DOHH2 (cell line): ENCODE measurements at regions not wholly inside any gene's neighbourhood (a gene's known extent, or its start where the extent isn't known, plus 50 kb on each side); places are given as distances from the start of the nearest gene placed in this dataset.
A peak's percentile ranks its signal among the peaks of the same experiment; 100 is the strongest.
"Not testable (repeated sequence)": the region's sequence is repeated elsewhere in the genome, so short reads cannot be mapped to it uniquely, and the experiment has no call there.

ENCODE experiments used
- H3F3A ChIP-seq: fragments of 200-600 bp; sonication (generic), shearing (Covaris generic); 2 replicates; pipeline ENCODE4 v1.6.0; 2016; ENCODE audit warnings: antibody characterized with exemption, mild to moderate bottlenecking; ENCODE audit not compliant: control insufficient read depth, insufficient read depth
- H3K27ac ChIP-seq: fragments of 200-600 bp; sonication (generic); 2 replicates; pipeline ENCODE4 v1.5.1; 2014; ENCODE audit warnings: low read depth, mild to moderate bottlenecking, low read length, moderate library complexity
- H3K27me3 ChIP-seq: fragments of 200-600 bp; sonication (generic); 2 replicates; pipeline ENCODE4 v1.6.1; 2014; ENCODE audit warnings: mild to moderate bottlenecking, low read length, mixed read lengths; ENCODE audit not compliant: control insufficient read depth
- H3K36me3 ChIP-seq: fragments of 200-600 bp; sonication (generic); 2 replicates; pipeline ENCODE4 v1.6.1; 2014; ENCODE audit warnings: mild to moderate bottlenecking, low read length, moderate library complexity, mixed read lengths; ENCODE audit not compliant: control insufficient read depth
- H3K4me1 ChIP-seq: fragments of 200-600 bp; sonication (generic); 2 replicates; pipeline ENCODE4 v1.6.1; 2014; ENCODE audit warnings: mild to moderate bottlenecking, low read length, mixed read lengths; ENCODE audit not compliant: control insufficient read depth
- H3K4me2 ChIP-seq: fragments of 200-600 bp; sonication (generic); 2 replicates; pipeline ENCODE4 v1.6.0; 2014; ENCODE audit warnings: mild to moderate bottlenecking, low read length, moderate library complexity
- H3K4me3 ChIP-seq: fragments of 200-600 bp; sonication (generic); 2 replicates; pipeline ENCODE4 v1.5.1; 2014; ENCODE audit warnings: mild to moderate bottlenecking, low read length, mixed read lengths
- H3K79me2 ChIP-seq: fragments of 200-600 bp; sonication (generic); 2 replicates; pipeline ENCODE4 v1.6.1; 2014; ENCODE audit warnings: mild to moderate bottlenecking, low read length, mixed read lengths; ENCODE audit not compliant: control insufficient read depth
- H3K9me2 ChIP-seq: fragments of 200-600 bp; sonication (generic); replicated peaks from 2 replicates; pipeline ENCODE4 v1.6.1; 2014; ENCODE audit warnings: mild to moderate bottlenecking, low read length, mixed read lengths; ENCODE audit not compliant: control insufficient read depth
- H3K9me3 ChIP-seq: fragments of 200-600 bp; sonication (generic); 2 replicates; pipeline ENCODE4 v1.6.1; 2014; ENCODE audit warnings: antibody characterized with exemption, low read length, mixed read lengths; ENCODE audit not compliant: control insufficient read depth, insufficient read depth
- H4K20me1 ChIP-seq: fragments of 200-600 bp; sonication (generic); 2 replicates; pipeline ENCODE4 v1.6.0; 2014; ENCODE audit warnings: low read depth, mild to moderate bottlenecking, antibody characterized with exemption, low read length, moderate library complexity; ENCODE audit not compliant: control insufficient read depth, insufficient read depth
- CTCF ChIP-seq: fragments of 200-600 bp; sonication (generic); IDR thresholded peaks from one replicate; pipeline ENCODE4 v1.5.1; 2014; ENCODE audit warnings: antibody characterized with exemption, mild to moderate bottlenecking, low read depth, low read length; ENCODE audit not compliant: poor library complexity, severe bottlenecking
- EZH2phosphoT487 ChIP-seq: fragments of 200-600 bp; sonication (generic); IDR thresholded peaks from 2 replicates; pipeline ENCODE4 v1.6.1; 2017; ENCODE audit warnings: borderline replicate concordance, mild to moderate bottlenecking, antibody characterized with exemption, low read length, moderate library complexity, mixed read lengths

- TF ChIP-seq CTCF, result peak; percentile 39
- TF ChIP-seq EZH2phosphoT487, result no peak
- Histone ChIP-seq H3K4me2 (no peak overlapping the region), H4K20me1 (no peaks in the 10 kb centered on the region), H3K27ac (no peak overlapping the region), H3K36me3 (no peaks in the 10 kb centered on the region), H3K9me3 (no peaks in the 10 kb centered on the region), H3K79me2 (no peaks in the 10 kb centered on the region), H3F3A (no peaks in the 10 kb centered on the region), H3K4me1 (0 out of 2 replicates have a peak, but pooled peaks cover 2% of the 10 kb centered on the region), H3K27me3 (no peaks in the 10 kb centered on the region), H3K9me2 (no peaks in the 10 kb centered on the region), H3K4me3 (no peak overlapping the region)
Observed at GRCh38 chr12:84397263-84397662, 515.3 kb downstream of the SLC6A15 start.

GRCh38 chr12:84391176-84391575 is 521.4 kb downstream of the SLC6A15 start:
- not testable (repeated sequence) for H3K9me3 ChIP-seq, H3K4me2 ChIP-seq, H3K27ac ChIP-seq, H3K27me3 ChIP-seq, H3F3A ChIP-seq, H3K4me1 ChIP-seq, H3K36me3 ChIP-seq, H3K4me3 ChIP-seq, H3K9me2 ChIP-seq, H4K20me1 ChIP-seq, H3K79me2 ChIP-seq

GRCh38 chr12:84384384-84384783 is 528.2 kb downstream of the SLC6A15 start:
- H3K27ac ChIP-seq, result no peak overlapping the region
- H3K4me3 ChIP-seq, result no peak overlapping the region
- TF ChIP-seq CTCF (no peak), EZH2phosphoT487 (no peak)
- H3K9me3 ChIP-seq, result no peaks in the 10 kb centered on the region
- no peaks in the 10 kb centered on the region for H3F3A ChIP-seq
- H3K9me2 ChIP-seq, result no peaks in the 10 kb centered on the region
- H3K4me2 ChIP-seq, result no peak overlapping the region
- H4K20me1 ChIP-seq, result no peaks in the 10 kb centered on the region
- no peaks in the 10 kb centered on the region for H3K36me3 ChIP-seq
- no peaks in the 10 kb centered on the region for H3K79me2 ChIP-seq
- H3K27me3 ChIP-seq, result no peaks in the 10 kb centered on the region
- no peaks in the 10 kb centered on the region for H3K4me1 ChIP-seq

DNA sequence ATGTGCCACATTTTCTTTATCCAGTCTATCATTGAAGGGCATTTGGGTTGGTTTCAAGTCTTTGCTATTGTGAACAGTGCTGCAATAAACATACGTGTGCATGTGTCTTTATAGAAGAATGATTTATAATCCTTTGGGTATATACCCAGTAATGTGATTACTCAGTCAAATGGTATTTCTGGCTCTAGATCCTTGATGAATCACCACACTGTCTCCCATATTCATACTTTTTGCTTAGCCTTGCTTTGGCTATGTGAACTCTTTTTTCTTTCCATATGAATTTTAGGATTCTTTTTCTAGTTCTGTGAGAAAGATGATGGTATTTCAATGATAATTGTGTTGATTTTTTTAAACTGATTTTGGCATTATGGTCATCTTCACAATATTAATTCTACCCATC is 530.1 kb downstream of the SLC6A15 start:
- H3K4me3 ChIP-seq, H3K9me2 ChIP-seq, H3K9me3 ChIP-seq, H3K79me2 ChIP-seq, H3K4me2 ChIP-seq, H3K36me3 ChIP-seq, H3K27me3 ChIP-seq, H3K4me1 ChIP-seq, H3F3A ChIP-seq, H3K27ac ChIP-seq, H4K20me1 ChIP-seq: not testable (repeated sequence)
